ENCODE measurements at regions not wholly inside any gene's neighbourhood (a gene's known extent, or its start where the extent isn't known, plus 50 kb on each side); places are given as distances from the start of the nearest gene placed in this dataset.

DNA sequence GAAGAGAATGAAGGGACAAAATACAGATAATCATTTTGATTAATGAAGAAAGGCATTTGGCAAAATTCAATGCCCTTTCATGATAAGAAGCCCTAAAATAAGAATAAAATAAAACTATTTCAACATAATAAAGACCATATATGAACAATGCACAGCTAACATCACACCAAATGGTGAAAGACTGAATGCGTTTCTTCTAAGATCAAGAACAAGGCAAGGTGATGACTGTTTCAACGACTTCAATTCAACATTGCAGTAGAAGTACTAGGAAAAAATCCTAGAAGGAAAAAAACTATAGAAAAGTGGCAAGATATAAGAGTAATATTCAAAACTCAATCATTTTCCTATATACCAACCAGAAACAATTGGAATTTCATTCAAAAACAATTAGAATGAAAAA lies 280.1 kb upstream of the GRM7 start:
- DNase-seq (no peak), FAIRE-seq (no peak)
- TF ChIP-seq, protein P1, sequence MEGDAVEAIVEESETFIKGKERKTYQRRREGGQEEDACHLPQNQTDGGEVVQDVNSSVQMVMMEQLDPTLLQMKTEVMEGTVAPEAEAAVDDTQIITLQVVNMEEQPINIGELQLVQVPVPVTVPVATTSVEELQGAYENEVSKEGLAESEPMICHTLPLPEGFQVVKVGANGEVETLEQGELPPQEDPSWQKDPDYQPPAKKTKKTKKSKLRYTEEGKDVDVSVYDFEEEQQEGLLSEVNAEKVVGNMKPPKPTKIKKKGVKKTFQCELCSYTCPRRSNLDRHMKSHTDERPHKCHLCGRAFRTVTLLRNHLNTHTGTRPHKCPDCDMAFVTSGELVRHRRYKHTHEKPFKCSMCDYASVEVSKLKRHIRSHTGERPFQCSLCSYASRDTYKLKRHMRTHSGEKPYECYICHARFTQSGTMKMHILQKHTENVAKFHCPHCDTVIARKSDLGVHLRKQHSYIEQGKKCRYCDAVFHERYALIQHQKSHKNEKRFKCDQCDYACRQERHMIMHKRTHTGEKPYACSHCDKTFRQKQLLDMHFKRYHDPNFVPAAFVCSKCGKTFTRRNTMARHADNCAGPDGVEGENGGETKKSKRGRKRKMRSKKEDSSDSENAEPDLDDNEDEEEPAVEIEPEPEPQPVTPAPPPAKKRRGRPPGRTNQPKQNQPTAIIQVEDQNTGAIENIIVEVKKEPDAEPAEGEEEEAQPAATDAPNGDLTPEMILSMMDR (IDR thresholded peaks at IDR 0.05; ENCODE audit: borderline replicate concordance, extremely low read depth, insufficient read depth): no peak
- no peak overlapping the region for H3K9ac ChIP-seq (ENCODE audit: low read length in 3 of 3)
- H3K9me3 ChIP-seq (ENCODE audit: control insufficient read depth in 2 of 3, insufficient read depth in 1 of 3, low read length in 3 of 3): no peaks in the 10 kb centered on the region
- H3K36me3 ChIP-seq (ENCODE audit: control insufficient read depth in 2 of 3, insufficient read depth in 3 of 3, low read length in 3 of 3): no peaks in the 10 kb centered on the region
- H3K4me3 ChIP-seq (ENCODE audit: low read length in 3 of 3): no peak overlapping the region
- no peak overlapping the region for H3K27ac ChIP-seq (ENCODE audit: low read depth in 2 of 2, low read length in 2 of 2)
- no peaks in the 10 kb centered on the region for H3K27me3 ChIP-seq (ENCODE audit: control insufficient read depth, insufficient read depth, low read length)
- intact Hi-C loops (cut with DNase I): no loop called here
- no peaks in the 10 kb centered on the region for H3K4me1 ChIP-seq (ENCODE audit: control insufficient read depth in 2 of 3, insufficient read depth in 2 of 3, low read depth in 1 of 3, low read length in 3 of 3)

DNA sequence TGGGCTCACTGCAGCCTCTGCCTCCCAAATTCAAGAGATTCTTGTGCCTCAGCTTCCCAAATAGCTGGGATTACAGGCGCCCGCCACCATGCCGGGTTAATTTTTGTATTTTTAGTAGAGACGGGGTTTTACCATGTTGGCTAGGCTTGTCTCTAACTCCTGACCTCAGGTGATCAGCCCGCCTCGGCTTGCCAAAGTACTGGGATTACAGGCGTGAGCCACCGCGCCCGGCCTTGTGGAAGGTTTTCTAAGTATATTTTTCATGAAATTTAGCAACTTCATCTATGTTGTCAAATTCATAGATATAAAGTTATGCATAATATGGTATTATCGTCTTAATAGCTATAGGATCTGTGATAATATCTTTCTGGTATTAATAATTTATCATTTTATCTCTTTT lies 275.6 kb upstream of the GRM7 start:
- Histone ChIP-seq H3K4me1 (ENCODE audit: control insufficient read depth in 2 of 3, insufficient read depth in 2 of 3, low read depth in 1 of 3, low read length in 3 of 3) (no peaks in the 10 kb centered on the region), H3K36me3 (ENCODE audit: control insufficient read depth in 2 of 3, insufficient read depth in 3 of 3, low read length in 3 of 3) (no peaks in the 10 kb centered on the region), H3K9ac (ENCODE audit: low read length in 3 of 3) (no peak overlapping the region), H3K4me3 (ENCODE audit: low read length in 3 of 3) (no peak overlapping the region), H3K27ac (ENCODE audit: low read depth in 2 of 2, low read length in 2 of 2) (no peak overlapping the region), H3K27me3 (ENCODE audit: control insufficient read depth, insufficient read depth, low read length) (no peaks in the 10 kb centered on the region), H3K9me3 (ENCODE audit: control insufficient read depth in 2 of 3, insufficient read depth in 1 of 3, low read length in 3 of 3) (no peaks in the 10 kb centered on the region)
- FAIRE-seq: no peak
- DNase-seq: no peak
- intact Hi-C loops (cut with DNase I): no loop called here
- TF ChIP-seq, protein P1 (IDR thresholded peaks at IDR 0.05; ENCODE audit: borderline replicate concordance, extremely low read depth, insufficient read depth): no peak

DNA sequence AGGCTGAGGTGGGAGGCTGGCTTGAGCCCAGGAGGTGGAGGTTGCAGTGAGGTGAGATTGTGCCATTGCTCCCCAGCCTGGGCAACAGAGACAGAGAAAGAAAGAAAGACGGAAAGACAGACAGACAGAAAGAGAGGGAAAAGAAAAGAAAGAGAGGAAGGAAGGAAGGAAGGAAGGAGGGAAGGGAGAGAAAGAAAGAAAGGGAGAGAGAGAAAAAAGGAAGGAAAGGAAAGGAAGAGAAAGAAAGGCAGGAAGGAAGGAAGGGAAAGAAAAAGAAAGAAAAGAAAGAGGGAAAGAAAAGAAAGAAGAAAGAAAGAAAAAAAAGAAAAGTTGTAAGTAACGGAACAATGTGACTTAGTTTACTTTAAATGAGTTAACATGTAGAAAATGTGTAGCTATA lies 260.7 kb upstream of the GRM7 start:
- Histone ChIP-seq H3K27ac (ENCODE audit: low read depth in 2 of 2, low read length in 2 of 2) (no peak overlapping the region), H3K4me3 (ENCODE audit: low read length in 3 of 3) (no peak overlapping the region), H3K9me3 (ENCODE audit: control insufficient read depth in 2 of 3, insufficient read depth in 1 of 3, low read length in 3 of 3) (no peaks in the 10 kb centered on the region), H3K4me1 (ENCODE audit: control insufficient read depth in 2 of 3, insufficient read depth in 2 of 3, low read depth in 1 of 3, low read length in 3 of 3) (no peaks in the 10 kb centered on the region), H3K27me3 (ENCODE audit: control insufficient read depth, insufficient read depth, low read length) (no peaks in the 10 kb centered on the region), H3K9ac (ENCODE audit: low read length in 3 of 3) (no peak overlapping the region), H3K36me3 (ENCODE audit: control insufficient read depth in 2 of 3, insufficient read depth in 3 of 3, low read length in 3 of 3) (no peaks in the 10 kb centered on the region)
- FAIRE-seq (no peak), DNase-seq (no peak)
- TF ChIP-seq, protein P1 (IDR thresholded peaks at IDR 0.05; ENCODE audit: borderline replicate concordance, extremely low read depth, insufficient read depth): no peak
- intact Hi-C loops (cut with DNase I): no loop called here

GRCh38 chr3:6601374-6601773 lies 259.5 kb upstream of the GRM7 start:
- no peak for FAIRE-seq
- Histone ChIP-seq H3K36me3 (ENCODE audit: control insufficient read depth in 2 of 3, insufficient read depth in 3 of 3, low read length in 3 of 3) (no peaks in the 10 kb centered on the region), H3K4me1 (ENCODE audit: control insufficient read depth in 2 of 3, insufficient read depth in 2 of 3, low read depth in 1 of 3, low read length in 3 of 3) (no peaks in the 10 kb centered on the region), H3K27ac (ENCODE audit: low read depth in 2 of 2, low read length in 2 of 2) (no peak overlapping the region), H3K4me3 (ENCODE audit: low read length in 3 of 3) (no peak overlapping the region), H3K27me3 (ENCODE audit: control insufficient read depth, insufficient read depth, low read length) (no peaks in the 10 kb centered on the region), H3K9me3 (ENCODE audit: control insufficient read depth in 2 of 3, insufficient read depth in 1 of 3, low read length in 3 of 3) (no peaks in the 10 kb centered on the region), H3K9ac (ENCODE audit: low read length in 3 of 3) (no peak overlapping the region)
- intact Hi-C loops (cut with DNase I): no loop called here
- DNase-seq: no peak
- TF ChIP-seq, protein P1 (IDR thresholded peaks at IDR 0.05; ENCODE audit: borderline replicate concordance, extremely low read depth, insufficient read depth): no peak

Data from kidney (tissue), 13 donors.